Astrocyte (in vitro differentiated cells and primary cell): ENCODE measurements at regions not wholly inside any gene's neighbourhood (a gene's known extent, or its start where the extent isn't known, plus 50 kb on each side); places are given as distances from the start of the nearest gene placed in this dataset.

Source experiments
- DNase-seq: peaks from one replicate; pipeline ENCODE4 v3.0.0-alpha.2; 2010; ENCODE audit warnings: low read depth
- FAIRE-seq: peaks from 2 replicates; lab custom pipeline; 2011; peaks lifted over from hg19 to GRCh38; lab: Jason Lieb, UNC
- H2AFZ ChIP-seq: 2 replicates; pipeline ENCODE4 v1.6.0; 2012; ENCODE audit warnings: low read depth, low read length, inconsistent platforms
- H3K27ac ChIP-seq: 2 replicates; pipeline ENCODE4 v1.5.1; 2011; ENCODE audit warnings: low read depth, low read length, inconsistent platforms
- H3K27me3 ChIP-seq: 2 replicates; pipeline ENCODE4 v1.6.0; 2011; ENCODE audit warnings: low read length, inconsistent platforms; ENCODE audit not compliant: insufficient read depth
- H3K36me3 ChIP-seq: 2 replicates; pipeline ENCODE4 v1.5.1; 2011; ENCODE audit warnings: low read length, inconsistent platforms; ENCODE audit not compliant: insufficient read depth
- H3K4me1 ChIP-seq: 2 replicates; pipeline ENCODE4 v1.5.1; 2011; ENCODE audit warnings: low read length, inconsistent platforms; ENCODE audit not compliant: insufficient read depth
- H3K4me2 ChIP-seq: 2 replicates; pipeline ENCODE4 v1.6.0; 2012; ENCODE audit warnings: low read length, inconsistent platforms
- H3K4me3 ChIP-seq: 2 replicates; pipeline ENCODE4 v1.5.1; 2011; ENCODE audit warnings: low read depth, mild to moderate bottlenecking, low read length, inconsistent platforms; ENCODE audit not compliant: insufficient read depth
- H3K79me2 ChIP-seq: 2 replicates; pipeline ENCODE4 v1.6.0; 2012; ENCODE audit warnings: mild to moderate bottlenecking, low read length, inconsistent platforms; ENCODE audit not compliant: insufficient read depth
- H3K9ac ChIP-seq: 2 replicates; pipeline ENCODE4 v1.6.0; 2012; ENCODE audit warnings: mild to moderate bottlenecking, low read length, inconsistent platforms
- H3K9me3 ChIP-seq: 2 replicates; pipeline ENCODE4 v1.5.1; 2012; ENCODE audit warnings: low read depth, mild to moderate bottlenecking, low read length, inconsistent platforms; ENCODE audit not compliant: insufficient read depth
- H4K20me1 ChIP-seq: 2 replicates; pipeline ENCODE4 v1.6.0; 2012; ENCODE audit warnings: low read length, inconsistent platforms; ENCODE audit not compliant: insufficient read depth
- H3K27ac Mint-ChIP-seq: one replicate; pipeline ENCODE4 v1.8.0; 2021; ENCODE audit warnings: mild to moderate bottlenecking, mixed read lengths; ENCODE audit not compliant: unreplicated experiment
- H3K27me3 Mint-ChIP-seq: one replicate; pipeline ENCODE4 v1.8.0; 2021; ENCODE audit warnings: low read depth, mixed read lengths; ENCODE audit not compliant: unreplicated experiment
- H3K36me3 Mint-ChIP-seq: one replicate; pipeline ENCODE4 v1.8.0; 2021; ENCODE audit warnings: low read depth, mixed read lengths; ENCODE audit not compliant: unreplicated experiment
- H3K4me1 Mint-ChIP-seq: one replicate; pipeline ENCODE4 v1.8.0; 2021; ENCODE audit warnings: low read depth, mixed read lengths; ENCODE audit not compliant: unreplicated experiment
- H3K4me3 Mint-ChIP-seq: one replicate; pipeline ENCODE4 v1.8.0; 2021; ENCODE audit warnings: mild to moderate bottlenecking, moderate library complexity, mixed read lengths; ENCODE audit not compliant: unreplicated experiment
- H3K9me3 Mint-ChIP-seq: one replicate; pipeline ENCODE4 v1.8.0; 2021; ENCODE audit warnings: mild to moderate bottlenecking, mixed read lengths; ENCODE audit not compliant: unreplicated experiment
- EZH2 ChIP-seq: IDR thresholded peaks from 2 replicates; pipeline ENCODE4 v1.6.1; 2012; ENCODE audit warnings: mild to moderate bottlenecking, low read length, inconsistent platforms; ENCODE audit not compliant: insufficient read depth
- TF ChIP-seq, protein P1 (sequence below): IDR thresholded peaks from 2 replicates; pipeline ENCODE4 v1.5.1; 2011; ENCODE audit warnings: low read depth, mild to moderate bottlenecking, inconsistent platforms, low read length, moderate library complexity; ENCODE audit not compliant: insufficient read depth

DNA sequence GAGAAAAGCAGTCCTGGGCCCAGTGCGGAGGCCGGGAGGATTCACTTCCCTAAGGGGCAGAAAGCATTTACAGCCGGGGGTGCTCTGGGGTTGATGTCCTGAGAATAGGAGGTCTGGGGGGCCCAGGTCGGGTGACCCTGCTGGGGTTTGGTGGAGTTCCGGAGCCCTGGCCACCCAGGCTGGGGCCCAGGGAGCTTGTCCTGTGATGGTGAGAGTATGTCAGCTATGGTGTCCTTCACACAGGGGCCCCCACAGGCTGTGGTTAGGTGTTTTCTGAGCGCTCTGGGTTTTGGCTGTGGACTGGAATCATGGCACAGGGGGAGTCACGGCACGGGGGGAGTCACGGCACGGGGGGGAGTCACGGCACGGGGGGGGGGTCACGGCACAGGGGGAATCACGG is 54.5 kb upstream of the TMEM18 start:
- Mint-ChIP-seq H3K27me3 (peaks cover 11% of the 10 kb centered on the region), H3K4me3 (no peak overlapping the region), H3K27ac (no peak overlapping the region), H3K36me3 (no peaks in the 10 kb centered on the region), H3K4me1 (no peaks in the 10 kb centered on the region), H3K9me3 (no peaks in the 10 kb centered on the region)
- TF ChIP-seq, protein P1, sequence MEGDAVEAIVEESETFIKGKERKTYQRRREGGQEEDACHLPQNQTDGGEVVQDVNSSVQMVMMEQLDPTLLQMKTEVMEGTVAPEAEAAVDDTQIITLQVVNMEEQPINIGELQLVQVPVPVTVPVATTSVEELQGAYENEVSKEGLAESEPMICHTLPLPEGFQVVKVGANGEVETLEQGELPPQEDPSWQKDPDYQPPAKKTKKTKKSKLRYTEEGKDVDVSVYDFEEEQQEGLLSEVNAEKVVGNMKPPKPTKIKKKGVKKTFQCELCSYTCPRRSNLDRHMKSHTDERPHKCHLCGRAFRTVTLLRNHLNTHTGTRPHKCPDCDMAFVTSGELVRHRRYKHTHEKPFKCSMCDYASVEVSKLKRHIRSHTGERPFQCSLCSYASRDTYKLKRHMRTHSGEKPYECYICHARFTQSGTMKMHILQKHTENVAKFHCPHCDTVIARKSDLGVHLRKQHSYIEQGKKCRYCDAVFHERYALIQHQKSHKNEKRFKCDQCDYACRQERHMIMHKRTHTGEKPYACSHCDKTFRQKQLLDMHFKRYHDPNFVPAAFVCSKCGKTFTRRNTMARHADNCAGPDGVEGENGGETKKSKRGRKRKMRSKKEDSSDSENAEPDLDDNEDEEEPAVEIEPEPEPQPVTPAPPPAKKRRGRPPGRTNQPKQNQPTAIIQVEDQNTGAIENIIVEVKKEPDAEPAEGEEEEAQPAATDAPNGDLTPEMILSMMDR: no peak
- no peak for TF ChIP-seq EZH2
- FAIRE-seq: no peak
- Histone ChIP-seq H3K36me3 (no peaks in the 10 kb centered on the region), H3K4me1 (no peaks in the 10 kb centered on the region), H3K4me2 (no peak overlapping the region), H3K27ac (no peak overlapping the region), H3K27me3 (no peaks in the 10 kb centered on the region), H2AFZ (no peak overlapping the region), H3K9me3 (no peaks in the 10 kb centered on the region), H3K9ac (no peak overlapping the region), H3K79me2 (no peaks in the 10 kb centered on the region), H3K4me3 (no peak overlapping the region), H4K20me1 (no peaks in the 10 kb centered on the region)
- no peak for DNase-seq

DNA sequence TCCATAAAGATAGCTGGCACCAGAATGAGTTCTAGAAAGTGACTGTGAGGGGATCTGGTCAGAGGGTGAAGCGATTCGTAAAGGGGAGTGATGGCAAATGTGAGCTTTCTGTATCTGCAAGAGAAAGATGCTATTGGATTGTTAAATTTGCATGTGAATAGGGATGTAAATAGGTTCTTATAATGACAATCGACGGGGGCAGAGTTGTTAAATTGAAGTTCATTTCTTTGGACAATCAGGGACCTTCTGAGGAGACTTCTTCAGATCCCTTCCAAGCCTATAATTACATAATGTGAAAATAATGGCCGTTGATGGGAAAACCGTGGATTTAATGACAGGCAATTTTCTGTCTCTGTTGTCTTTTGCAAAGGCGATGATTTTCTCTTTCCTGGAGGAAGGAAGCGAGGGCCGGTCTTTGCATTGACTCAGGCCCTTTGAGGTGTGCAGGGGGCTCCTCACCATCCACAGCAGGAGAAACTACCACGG is 52.2 kb upstream of the TMEM18 start:
- Mint-ChIP-seq H3K4me3 (no peak overlapping the region), H3K4me1 (no peaks in the 10 kb centered on the region), H3K27me3 (peaks cover 20% of the 10 kb centered on the region), H3K27ac (no peak overlapping the region), H3K36me3 (no peaks in the 10 kb centered on the region), H3K9me3 (no peaks in the 10 kb centered on the region)
- FAIRE-seq (no peak), DNase-seq (no peak)
- no peaks in the 10 kb centered on the region for H3K4me1 ChIP-seq
- H3K4me3 ChIP-seq: no peak overlapping the region
- no peaks in the 10 kb centered on the region for H3K9me3 ChIP-seq
- H2AFZ ChIP-seq: no peak overlapping the region
- no peak overlapping the region for H3K4me2 ChIP-seq
- no peak overlapping the region for H3K27ac ChIP-seq
- H3K27me3 ChIP-seq: no peaks in the 10 kb centered on the region
- H3K9ac ChIP-seq: no peak overlapping the region
- H4K20me1 ChIP-seq: no peaks in the 10 kb centered on the region
- TF ChIP-seq, protein P1: no peak
- no peak for TF ChIP-seq EZH2
- no peaks in the 10 kb centered on the region for H3K36me3 ChIP-seq
- H3K79me2 ChIP-seq: no peaks in the 10 kb centered on the region

DNA sequence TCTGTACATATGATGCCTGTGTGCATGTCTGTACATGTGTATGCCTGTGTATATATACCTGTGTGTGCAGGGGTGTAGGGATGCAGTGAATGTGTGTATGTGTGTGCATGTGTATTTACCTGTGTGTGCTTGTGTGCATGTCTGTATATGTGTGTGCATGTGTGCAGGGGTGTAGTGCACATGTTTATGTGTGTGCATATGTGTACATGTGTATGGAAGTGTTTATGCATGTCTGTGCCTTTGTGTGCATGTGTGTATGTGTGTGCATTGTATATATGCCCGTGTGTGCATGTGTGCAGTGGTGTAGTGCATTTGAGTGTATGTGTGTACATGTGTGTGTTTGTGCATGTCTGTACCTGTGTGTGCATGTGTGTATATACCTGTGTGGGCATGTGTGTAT is 51.0 kb upstream of the TMEM18 start:
- Mint-ChIP-seq H3K4me1 (no peaks in the 10 kb centered on the region), H3K27ac (no peak overlapping the region), H3K36me3 (no peaks in the 10 kb centered on the region), H3K9me3 (peaks cover 2% of the 10 kb centered on the region), H3K27me3 (peaks cover 19% of the 10 kb centered on the region), H3K4me3 (no peak overlapping the region)
- TF ChIP-seq EZH2: no peak
- TF ChIP-seq, protein P1: no peak
- Histone ChIP-seq H3K79me2 (no peaks in the 10 kb centered on the region), H3K4me1 (no peaks in the 10 kb centered on the region), H3K4me2 (no peak overlapping the region), H3K4me3 (no peak overlapping the region), H3K9me3 (no peaks in the 10 kb centered on the region), H3K36me3 (no peaks in the 10 kb centered on the region), H2AFZ (no peak overlapping the region), H4K20me1 (no peaks in the 10 kb centered on the region), H3K27me3 (no peaks in the 10 kb centered on the region), H3K27ac (no peak overlapping the region), H3K9ac (no peak overlapping the region)
- DNase-seq (no peak), FAIRE-seq (no peak)
